ENCODE measurements at regions not wholly inside any gene's neighbourhood (a gene's known extent, or its start where the extent isn't known, plus 50 kb on each side); places are given as distances from the start of the nearest gene placed in this dataset.

DNA sequence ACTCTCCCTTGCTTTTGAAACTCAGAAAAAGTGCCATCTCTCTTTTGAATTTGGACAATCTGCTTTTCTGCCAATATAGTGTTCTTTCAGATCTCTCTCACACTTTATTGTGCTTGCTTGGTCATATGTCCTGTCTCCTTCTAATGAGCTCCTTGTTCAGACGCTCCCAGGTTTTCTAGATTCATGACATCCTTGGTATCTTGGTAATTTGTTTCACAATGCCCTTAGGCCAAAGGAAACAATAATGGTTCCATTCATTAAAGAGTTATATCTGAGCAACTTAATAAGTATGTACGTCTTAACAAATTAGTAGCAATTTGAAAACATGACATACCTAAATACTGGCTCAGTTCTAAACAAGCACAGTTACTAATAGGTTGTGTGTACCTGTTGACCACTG, 293.4 kb upstream of the SPTLC3 start:
- Histone ChIP-seq H3K27me3 (ENCODE audit: control insufficient read depth, low read length) (no peaks in the 10 kb centered on the region), H3K4me1 (ENCODE audit: control insufficient read depth, low read length) (no peaks in the 10 kb centered on the region), H3K36me3 (ENCODE audit: control insufficient read depth, low read length) (no peaks in the 10 kb centered on the region), H3K9me2 (replicated peaks; ENCODE audit: control insufficient read depth, low read length) (no peaks in the 10 kb centered on the region), H3K27ac (ENCODE audit: low read depth, low read length) (no peak overlapping the region), H3K4me2 (ENCODE audit: low read length) (no peak overlapping the region), H3K9me3 (ENCODE audit: control insufficient read depth, insufficient read depth, low read length) (no peaks in the 10 kb centered on the region), H4K20me1 (ENCODE audit: control insufficient read depth, insufficient read depth, low read depth, low read length) (no peaks in the 10 kb centered on the region), H3F3A (ENCODE audit: control insufficient read depth, insufficient read depth) (no peaks in the 10 kb centered on the region), H3K79me2 (ENCODE audit: control insufficient read depth, low read length) (no peaks in the 10 kb centered on the region), H3K4me3 (ENCODE audit: low read length) (no peak overlapping the region)
- TF ChIP-seq, protein P1, sequence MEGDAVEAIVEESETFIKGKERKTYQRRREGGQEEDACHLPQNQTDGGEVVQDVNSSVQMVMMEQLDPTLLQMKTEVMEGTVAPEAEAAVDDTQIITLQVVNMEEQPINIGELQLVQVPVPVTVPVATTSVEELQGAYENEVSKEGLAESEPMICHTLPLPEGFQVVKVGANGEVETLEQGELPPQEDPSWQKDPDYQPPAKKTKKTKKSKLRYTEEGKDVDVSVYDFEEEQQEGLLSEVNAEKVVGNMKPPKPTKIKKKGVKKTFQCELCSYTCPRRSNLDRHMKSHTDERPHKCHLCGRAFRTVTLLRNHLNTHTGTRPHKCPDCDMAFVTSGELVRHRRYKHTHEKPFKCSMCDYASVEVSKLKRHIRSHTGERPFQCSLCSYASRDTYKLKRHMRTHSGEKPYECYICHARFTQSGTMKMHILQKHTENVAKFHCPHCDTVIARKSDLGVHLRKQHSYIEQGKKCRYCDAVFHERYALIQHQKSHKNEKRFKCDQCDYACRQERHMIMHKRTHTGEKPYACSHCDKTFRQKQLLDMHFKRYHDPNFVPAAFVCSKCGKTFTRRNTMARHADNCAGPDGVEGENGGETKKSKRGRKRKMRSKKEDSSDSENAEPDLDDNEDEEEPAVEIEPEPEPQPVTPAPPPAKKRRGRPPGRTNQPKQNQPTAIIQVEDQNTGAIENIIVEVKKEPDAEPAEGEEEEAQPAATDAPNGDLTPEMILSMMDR (IDR thresholded peaks at IDR 0.05; ENCODE audit: low read depth, low read length, poor library complexity, severe bottlenecking), result no peak
- no peak for TF ChIP-seq EZH2phosphoT487 (IDR thresholded peaks at IDR 0.05; ENCODE audit: borderline replicate concordance, low read length)

DNA sequence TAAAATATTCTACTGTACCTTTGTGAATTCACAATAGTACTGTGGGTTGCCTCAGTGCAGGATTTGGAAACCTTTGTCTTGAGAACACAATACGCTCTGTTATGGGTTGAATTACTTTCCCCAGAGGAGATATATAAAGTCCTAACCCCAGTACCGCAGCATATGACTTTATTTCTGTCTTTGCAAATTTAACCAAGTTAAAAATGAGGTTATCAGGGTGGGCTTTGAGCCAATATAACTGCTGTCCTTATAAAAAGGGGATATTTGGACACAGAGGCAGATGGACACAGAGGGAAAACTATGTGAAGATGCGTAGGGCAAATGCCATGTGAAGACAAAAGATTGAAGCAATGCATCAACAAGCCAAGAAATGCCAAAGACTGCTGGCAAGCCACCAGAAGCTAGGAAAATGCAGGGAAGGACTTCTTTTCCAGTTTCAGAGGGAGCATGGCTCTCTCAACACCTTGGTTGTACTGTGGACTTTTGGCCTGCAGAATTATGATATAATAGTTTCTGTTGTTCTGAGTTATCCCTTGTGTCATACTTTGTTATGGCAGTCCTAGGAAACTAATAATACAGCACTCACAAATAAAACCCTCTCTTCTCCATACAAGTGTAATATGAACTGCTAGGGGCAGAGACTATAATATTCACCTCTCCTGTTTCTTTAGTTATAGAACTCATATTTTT, 292.6 kb upstream of the SPTLC3 start:
- Histone ChIP-seq H3K9me3 (ENCODE audit: control insufficient read depth, insufficient read depth, low read length) (no peaks in the 10 kb centered on the region), H3K27ac (ENCODE audit: low read depth, low read length) (no peak overlapping the region), H3K4me2 (ENCODE audit: low read length) (no peak overlapping the region), H3K9me2 (replicated peaks; ENCODE audit: control insufficient read depth, low read length) (no peaks in the 10 kb centered on the region), H3K79me2 (ENCODE audit: control insufficient read depth, low read length) (no peaks in the 10 kb centered on the region), H4K20me1 (ENCODE audit: control insufficient read depth, insufficient read depth, low read depth, low read length) (no peaks in the 10 kb centered on the region), H3K4me3 (ENCODE audit: low read length) (no peak overlapping the region), H3K4me1 (ENCODE audit: control insufficient read depth, low read length) (no peaks in the 10 kb centered on the region), H3K27me3 (ENCODE audit: control insufficient read depth, low read length) (no peaks in the 10 kb centered on the region), H3K36me3 (ENCODE audit: control insufficient read depth, low read length) (no peaks in the 10 kb centered on the region), H3F3A (ENCODE audit: control insufficient read depth, insufficient read depth) (no peaks in the 10 kb centered on the region)
- TF ChIP-seq EZH2phosphoT487 (IDR thresholded peaks at IDR 0.05; ENCODE audit: borderline replicate concordance, low read length), result no peak
- TF ChIP-seq, protein P1 (IDR thresholded peaks at IDR 0.05; ENCODE audit: low read depth, low read length, poor library complexity, severe bottlenecking), result no peak

DNA sequence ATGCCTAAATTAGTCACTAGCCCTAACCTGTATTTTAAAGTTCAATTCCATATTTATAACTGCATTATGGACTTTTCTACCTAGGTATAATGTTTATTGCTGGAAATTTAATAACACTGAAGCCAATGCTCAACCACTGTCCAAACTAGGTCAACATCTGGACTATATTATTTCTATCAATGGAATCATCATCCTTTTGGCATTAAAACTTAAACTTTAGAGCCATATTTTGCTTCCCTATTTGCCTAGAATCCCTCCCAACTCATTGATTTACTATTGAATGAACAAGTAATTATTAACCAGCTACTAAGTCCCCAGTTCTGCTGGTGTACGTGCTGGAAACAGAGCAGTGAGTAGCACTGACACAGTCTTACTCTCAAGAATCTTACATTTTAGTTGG, 291.7 kb upstream of the SPTLC3 start:
- no peaks in the 10 kb centered on the region for H3K4me1 ChIP-seq (ENCODE audit: control insufficient read depth, low read length)

More for the DNA sequence above, 291.7 kb upstream of the SPTLC3 start:
- no peaks in the 10 kb centered on the region for H3K36me3 ChIP-seq (ENCODE audit: control insufficient read depth, low read length)
- no peaks in the 10 kb centered on the region for H4K20me1 ChIP-seq (ENCODE audit: control insufficient read depth, insufficient read depth, low read depth, low read length)
- H3K4me2 ChIP-seq (ENCODE audit: low read length), result no peak overlapping the region
- no peaks in the 10 kb centered on the region for H3K9me3 ChIP-seq (ENCODE audit: control insufficient read depth, insufficient read depth, low read length)
- no peak overlapping the region for H3K4me3 ChIP-seq (ENCODE audit: low read length)
- H3K27ac ChIP-seq (ENCODE audit: low read depth, low read length), result no peak overlapping the region
- H3K79me2 ChIP-seq (ENCODE audit: control insufficient read depth, low read length), result no peaks in the 10 kb centered on the region
- H3F3A ChIP-seq (ENCODE audit: control insufficient read depth, insufficient read depth), result no peaks in the 10 kb centered on the region
- TF ChIP-seq, protein P1 (IDR thresholded peaks at IDR 0.05; ENCODE audit: low read depth, low read length, poor library complexity, severe bottlenecking), result no peak
- TF ChIP-seq EZH2phosphoT487 (IDR thresholded peaks at IDR 0.05; ENCODE audit: borderline replicate concordance, low read length), result no peak
- no peaks in the 10 kb centered on the region for H3K27me3 ChIP-seq (ENCODE audit: control insufficient read depth, low read length)
- no peaks in the 10 kb centered on the region for H3K9me2 ChIP-seq (replicated peaks; ENCODE audit: control insufficient read depth, low read length)

Data from DOHH2 (cell line).